Astrocyte (in vitro differentiated cells and primary cell): ENCODE measurements at regions not wholly inside any gene's neighbourhood (a gene's known extent, or its start where the extent isn't known, plus 50 kb on each side); places are given as distances from the start of the nearest gene placed in this dataset.

Experiments
- EZH2 ChIP-seq: IDR thresholded peaks from 2 replicates; pipeline ENCODE4 v1.6.1; 2012; ENCODE audit warnings: mild to moderate bottlenecking, low read length, inconsistent platforms; ENCODE audit not compliant: insufficient read depth
- TF ChIP-seq, protein P1 (sequence below): IDR thresholded peaks from 2 replicates; pipeline ENCODE4 v1.5.1; 2011; ENCODE audit warnings: low read depth, mild to moderate bottlenecking, inconsistent platforms, low read length, moderate library complexity; ENCODE audit not compliant: insufficient read depth

DNA sequence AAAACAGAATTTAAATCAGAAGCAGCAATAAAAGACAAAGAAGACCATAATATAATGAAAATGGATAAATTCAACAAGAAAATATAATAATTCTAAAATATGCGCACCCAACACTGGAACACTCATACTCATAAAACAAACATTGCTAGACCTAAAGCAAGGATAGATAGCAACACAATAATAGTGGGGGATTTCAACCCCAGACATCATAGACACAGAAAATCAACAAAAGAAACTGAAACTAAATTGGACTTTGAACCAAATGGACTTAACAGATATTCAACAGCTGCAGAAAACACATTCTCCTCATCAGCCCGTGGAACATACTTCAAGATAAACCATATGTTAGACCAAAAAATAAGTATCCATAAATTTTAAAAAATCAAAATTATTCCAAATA, 1552.6 kb downstream of the C4orf33 start:
- TF ChIP-seq, protein P1, sequence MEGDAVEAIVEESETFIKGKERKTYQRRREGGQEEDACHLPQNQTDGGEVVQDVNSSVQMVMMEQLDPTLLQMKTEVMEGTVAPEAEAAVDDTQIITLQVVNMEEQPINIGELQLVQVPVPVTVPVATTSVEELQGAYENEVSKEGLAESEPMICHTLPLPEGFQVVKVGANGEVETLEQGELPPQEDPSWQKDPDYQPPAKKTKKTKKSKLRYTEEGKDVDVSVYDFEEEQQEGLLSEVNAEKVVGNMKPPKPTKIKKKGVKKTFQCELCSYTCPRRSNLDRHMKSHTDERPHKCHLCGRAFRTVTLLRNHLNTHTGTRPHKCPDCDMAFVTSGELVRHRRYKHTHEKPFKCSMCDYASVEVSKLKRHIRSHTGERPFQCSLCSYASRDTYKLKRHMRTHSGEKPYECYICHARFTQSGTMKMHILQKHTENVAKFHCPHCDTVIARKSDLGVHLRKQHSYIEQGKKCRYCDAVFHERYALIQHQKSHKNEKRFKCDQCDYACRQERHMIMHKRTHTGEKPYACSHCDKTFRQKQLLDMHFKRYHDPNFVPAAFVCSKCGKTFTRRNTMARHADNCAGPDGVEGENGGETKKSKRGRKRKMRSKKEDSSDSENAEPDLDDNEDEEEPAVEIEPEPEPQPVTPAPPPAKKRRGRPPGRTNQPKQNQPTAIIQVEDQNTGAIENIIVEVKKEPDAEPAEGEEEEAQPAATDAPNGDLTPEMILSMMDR, result no peak
- no peak for TF ChIP-seq EZH2
